ENCODE measurements at regions not wholly inside any gene's neighbourhood (a gene's known extent, or its start where the extent isn't known, plus 50 kb on each side); places are given as distances from the start of the nearest gene placed in this dataset.

DNA sequence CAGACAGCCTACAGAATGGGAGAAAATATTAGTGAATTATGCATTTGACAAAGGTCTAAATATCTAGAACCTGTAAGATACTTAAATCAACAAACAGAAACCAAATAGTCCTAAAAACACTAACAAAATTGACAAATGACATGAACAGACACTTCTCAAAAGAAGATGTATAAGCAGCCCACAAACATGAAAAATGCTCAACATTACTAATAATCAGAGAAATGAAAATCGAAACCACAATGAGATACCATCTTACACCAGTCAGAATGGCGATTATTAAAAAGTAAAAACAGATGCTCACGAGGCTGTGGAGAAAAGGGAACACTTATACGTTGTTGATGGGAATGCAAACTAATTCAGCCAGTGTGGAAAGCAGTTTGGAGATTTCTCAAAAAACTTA is 1186.8 kb downstream of the DTWD2 start:
- TF ChIP-seq CTCF (IDR thresholded peaks at IDR 0.05; ENCODE audit: low read depth, low read length) (no peak), EZH2phosphoT487 (IDR thresholded peaks at IDR 0.05; ENCODE audit: low read depth) (no peak)

Measured in OCI-LY3 (cell line).